ENCODE measurements at regions not wholly inside any gene's neighbourhood (a gene's known extent, or its start where the extent isn't known, plus 50 kb on each side); places are given as distances from the start of the nearest gene placed in this dataset.

DNA sequence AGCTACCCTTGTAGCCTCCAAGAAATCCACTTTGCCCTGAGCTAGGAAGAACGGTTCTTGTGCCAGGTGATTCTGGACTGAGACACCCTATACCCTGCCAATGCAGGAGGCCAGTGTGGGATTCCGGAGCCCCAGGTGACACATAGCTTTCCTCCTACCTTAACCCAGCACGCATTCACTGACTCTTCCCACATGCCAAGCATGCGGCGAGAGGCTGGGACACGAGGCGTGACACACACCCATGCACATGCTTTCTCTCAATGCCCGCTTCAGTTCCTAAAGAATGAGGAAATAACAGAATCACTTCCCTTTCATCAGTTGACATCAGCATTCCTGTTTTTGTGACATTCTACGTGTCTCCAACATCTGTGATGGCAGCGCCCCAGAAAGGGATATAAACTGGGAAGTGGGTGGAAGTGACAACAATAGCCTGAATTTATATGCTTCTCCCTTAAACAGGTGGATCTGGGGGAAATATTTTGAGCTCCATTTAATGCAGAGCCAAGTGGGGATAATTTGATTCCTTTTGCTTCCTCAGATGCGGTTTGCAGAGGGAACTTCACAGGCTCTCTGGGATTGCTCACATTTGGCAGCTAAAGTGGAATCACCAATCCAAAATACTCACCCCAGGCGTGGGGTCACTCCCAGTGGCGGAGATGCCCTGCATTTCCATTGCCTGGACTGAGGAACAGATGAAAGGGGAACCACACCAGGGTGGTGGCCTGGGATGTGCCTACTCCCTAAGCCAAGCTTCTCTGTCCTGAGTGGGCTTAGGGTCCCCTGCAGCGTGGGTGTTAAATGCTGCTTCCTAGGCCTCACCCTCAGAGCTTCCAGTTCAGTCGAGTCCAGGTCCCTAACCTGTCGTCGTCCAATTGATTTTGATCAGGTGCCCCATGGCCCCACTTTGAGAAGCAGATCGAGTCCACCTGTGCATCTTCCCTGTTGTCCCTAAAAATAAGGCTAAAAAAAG is 445.1 kb downstream of the SIPA1L2 start:
- Mint-ChIP-seq H3K9me3 (no peaks in the 10 kb centered on the region), H3K27me3 (peaks cover under 1% of the 10 kb centered on the region), H3K36me3 (no peaks in the 10 kb centered on the region), H3K4me3 (no peak overlapping the region), H3K4me1 (no peaks in the 10 kb centered on the region), H3K27ac (no peak overlapping the region)
- ATAC-seq (ENCODE audit: low read depth) (no peak), DNase-seq (no peak)
- POLR2A ChIA-PET, result no interaction called here

DNA sequence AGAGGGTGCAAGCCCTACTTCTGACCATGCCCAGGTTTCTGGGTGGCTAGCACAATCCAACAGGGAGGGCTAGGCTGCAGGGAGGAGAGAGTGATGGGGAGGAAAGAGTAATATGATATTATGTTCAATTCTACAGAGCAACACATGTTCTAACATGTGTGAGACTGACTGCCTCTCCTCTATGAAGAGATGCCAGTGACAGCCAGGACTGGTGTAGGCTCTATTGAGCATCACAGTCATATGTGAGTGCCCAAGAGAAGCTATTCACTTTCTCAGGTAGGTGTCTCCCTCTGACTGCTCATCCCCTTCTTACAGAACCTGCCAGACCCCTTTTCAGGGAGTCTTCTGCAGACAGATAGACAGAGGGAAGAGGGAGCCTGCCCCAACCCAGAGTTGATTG is 446.1 kb downstream of the SIPA1L2 start:
- no peaks in the 10 kb centered on the region for H3K9me3 Mint-ChIP-seq
- H3K4me3 Mint-ChIP-seq, result no peak overlapping the region
- DNase-seq, result no peak
- H3K27me3 Mint-ChIP-seq, result no peaks in the 10 kb centered on the region
- H3K4me1 Mint-ChIP-seq, result no peaks in the 10 kb centered on the region
- ATAC-seq (ENCODE audit: low read depth), result no peak
- POLR2A ChIA-PET, result no interaction called here
- H3K36me3 Mint-ChIP-seq, result no peaks in the 10 kb centered on the region
- H3K27ac Mint-ChIP-seq, result no peak overlapping the region

- H3K27me3 Mint-ChIP-seq, result no peaks in the 10 kb centered on the region
- no peak overlapping the region for H3K4me3 Mint-ChIP-seq
- H3K4me1 Mint-ChIP-seq, result no peaks in the 10 kb centered on the region
- POLR2A ChIA-PET, result no interaction called here
- no peak for ATAC-seq (ENCODE audit: low read depth)
- no peak overlapping the region for H3K27ac Mint-ChIP-seq
- no peaks in the 10 kb centered on the region for H3K36me3 Mint-ChIP-seq
- DNase-seq, result no peak
- H3K9me3 Mint-ChIP-seq, result no peaks in the 10 kb centered on the region
These were observed 446.6 kb downstream of the SIPA1L2 start for GRCh38 chr1:232183266-232183800.

DNA sequence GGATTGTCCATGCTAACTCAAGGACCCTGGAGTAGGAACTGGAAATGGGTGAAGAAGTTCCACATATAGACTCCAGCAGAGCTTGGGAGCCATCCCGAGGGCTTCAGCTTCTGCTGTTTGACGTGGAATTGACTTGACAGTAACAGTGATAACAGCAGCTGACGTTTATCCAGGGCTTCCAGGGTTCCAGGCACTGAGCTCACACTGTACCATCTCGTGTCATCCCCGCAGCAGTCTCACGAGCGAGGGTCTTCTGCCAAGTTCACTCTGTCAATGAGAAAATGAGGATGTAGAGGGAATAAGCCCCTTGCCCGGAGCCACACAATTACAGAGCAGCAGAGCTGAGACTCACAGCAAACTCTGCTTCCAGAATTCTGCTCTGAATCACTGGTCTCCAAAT is 447.7 kb downstream of the SIPA1L2 start:
- no peaks in the 10 kb centered on the region for H3K27me3 Mint-ChIP-seq
- H3K36me3 Mint-ChIP-seq, result no peaks in the 10 kb centered on the region
- H3K27ac Mint-ChIP-seq, result no peak overlapping the region
- ATAC-seq (ENCODE audit: low read depth) (no peak), DNase-seq (no peak)
- no peaks in the 10 kb centered on the region for H3K9me3 Mint-ChIP-seq
- no peak overlapping the region for H3K4me3 Mint-ChIP-seq
- H3K4me1 Mint-ChIP-seq, result no peaks in the 10 kb centered on the region
- POLR2A ChIA-PET, result no interaction called here

- no peaks in the 10 kb centered on the region for H3K9me3 Mint-ChIP-seq
- no peaks in the 10 kb centered on the region for H3K27me3 Mint-ChIP-seq
- no peak for ATAC-seq (ENCODE audit: low read depth)
- H3K4me3 Mint-ChIP-seq, result no peak overlapping the region
- no peaks in the 10 kb centered on the region for H3K36me3 Mint-ChIP-seq
- POLR2A ChIA-PET, result no interaction called here
- no peak overlapping the region for H3K27ac Mint-ChIP-seq
- no peak for DNase-seq
- H3K4me1 Mint-ChIP-seq, result no peaks in the 10 kb centered on the region
These were observed 449.2 kb downstream of the SIPA1L2 start for GRCh38 chr1:232180779-232181136.

DNA sequence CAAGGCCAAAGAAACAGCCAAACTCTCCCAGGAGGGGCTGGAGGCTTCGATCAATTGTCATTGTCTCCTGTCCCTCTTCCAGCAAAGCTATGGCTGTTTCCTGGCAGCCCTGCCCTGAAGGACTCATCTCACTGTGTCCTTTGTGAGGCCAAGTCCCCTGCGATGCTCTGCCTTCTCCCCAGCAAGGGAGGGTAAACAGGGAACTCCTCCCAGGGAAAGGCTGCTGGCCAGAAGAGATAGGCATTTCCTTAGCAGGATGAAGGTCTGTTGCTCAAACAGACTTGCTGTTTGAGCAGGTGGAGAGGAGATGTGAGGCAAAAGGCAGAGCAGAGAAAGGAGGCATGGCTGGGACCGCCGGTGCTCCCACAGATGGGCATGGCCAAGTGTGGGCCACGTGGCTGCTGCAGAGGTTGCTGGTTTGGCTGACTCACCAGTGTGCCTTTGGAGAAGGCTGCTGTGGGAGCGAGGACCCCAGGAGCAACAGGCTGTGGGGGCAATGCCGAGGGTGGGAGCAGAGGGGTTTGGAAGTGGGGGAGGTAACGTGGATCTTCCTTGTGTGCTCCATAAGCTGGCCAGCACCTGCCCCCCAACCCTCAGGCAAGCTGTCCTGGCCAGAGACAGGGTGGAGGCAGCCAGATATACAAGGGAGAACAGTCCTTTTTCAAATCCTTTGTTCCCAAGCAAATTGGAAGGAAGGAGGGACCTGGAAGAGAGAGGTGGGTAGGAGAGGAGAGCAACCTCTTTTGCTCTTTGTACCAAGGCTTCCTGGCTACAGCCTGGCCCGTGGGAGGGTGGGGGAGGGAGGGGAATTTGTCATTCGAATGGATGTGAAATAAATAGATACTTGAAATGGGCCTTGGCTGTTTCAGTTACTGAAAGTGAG is 449.8 kb downstream of the SIPA1L2 start:
- Mint-ChIP-seq H3K4me1 (no peaks in the 10 kb centered on the region), H3K9me3 (no peaks in the 10 kb centered on the region), H3K27me3 (no peaks in the 10 kb centered on the region), H3K36me3 (no peaks in the 10 kb centered on the region), H3K27ac (no peak overlapping the region), H3K4me3 (no peak overlapping the region)
- ATAC-seq (ENCODE audit: low read depth), result no peak
- no peak for DNase-seq
- POLR2A ChIA-PET, result no interaction called here

DNA sequence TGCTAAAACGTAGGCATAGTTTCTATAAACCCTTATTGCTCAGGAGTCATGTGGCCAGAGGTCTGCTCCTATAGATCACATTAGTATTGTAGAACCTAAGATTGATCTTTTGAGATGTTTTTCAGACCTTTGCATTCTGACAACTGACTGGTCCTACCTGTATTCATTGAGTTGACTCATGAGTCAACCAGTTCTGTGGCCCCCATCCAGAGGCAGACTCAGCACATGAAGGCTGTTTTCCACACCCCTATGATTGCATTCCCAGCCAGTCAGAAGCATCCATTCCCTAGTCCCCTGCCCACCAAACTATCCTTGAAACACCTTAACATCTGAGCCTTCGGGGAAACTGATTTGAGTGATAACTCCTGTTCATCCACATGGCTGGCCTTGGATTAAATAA is 451.7 kb downstream of the SIPA1L2 start:
- no peaks in the 10 kb centered on the region for H3K36me3 Mint-ChIP-seq
- DNase-seq (no peak), ATAC-seq (ENCODE audit: low read depth) (no peak)
- POLR2A ChIA-PET, result no interaction called here
- no peak overlapping the region for H3K27ac Mint-ChIP-seq
- H3K4me3 Mint-ChIP-seq, result no peak overlapping the region
- H3K9me3 Mint-ChIP-seq, result no peaks in the 10 kb centered on the region
- H3K4me1 Mint-ChIP-seq, result no peaks in the 10 kb centered on the region
- peaks cover 7% of the 10 kb centered on the region for H3K27me3 Mint-ChIP-seq

DNA sequence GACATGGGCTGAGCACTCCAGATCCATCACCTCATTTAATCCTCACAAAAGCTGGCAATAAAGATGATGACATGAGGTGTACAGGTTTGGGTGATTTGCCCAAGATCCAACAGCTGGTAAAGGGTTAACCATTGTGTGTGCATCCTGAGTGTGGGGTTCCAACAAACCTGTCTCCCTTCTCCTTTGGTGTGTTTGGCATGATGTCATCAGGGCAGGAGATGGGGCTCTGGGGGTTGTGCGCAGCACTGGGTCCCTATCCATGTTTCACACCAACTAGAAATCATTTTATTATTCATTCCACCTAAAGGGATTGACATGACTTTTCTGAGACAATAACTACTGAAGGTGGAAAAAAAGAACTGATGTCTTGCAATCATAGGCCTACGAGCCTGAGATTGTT is 452.5 kb downstream of the SIPA1L2 start:
- Mint-ChIP-seq H3K9me3 (no peaks in the 10 kb centered on the region), H3K27ac (no peak overlapping the region), H3K4me1 (peaks cover under 1% of the 10 kb centered on the region), H3K27me3 (peaks cover 7% of the 10 kb centered on the region), H3K36me3 (no peaks in the 10 kb centered on the region), H3K4me3 (no peak overlapping the region)
- POLR2A ChIA-PET, result no interaction called here
- no peak for DNase-seq
- ATAC-seq (ENCODE audit: low read depth), result no peak

DNA sequence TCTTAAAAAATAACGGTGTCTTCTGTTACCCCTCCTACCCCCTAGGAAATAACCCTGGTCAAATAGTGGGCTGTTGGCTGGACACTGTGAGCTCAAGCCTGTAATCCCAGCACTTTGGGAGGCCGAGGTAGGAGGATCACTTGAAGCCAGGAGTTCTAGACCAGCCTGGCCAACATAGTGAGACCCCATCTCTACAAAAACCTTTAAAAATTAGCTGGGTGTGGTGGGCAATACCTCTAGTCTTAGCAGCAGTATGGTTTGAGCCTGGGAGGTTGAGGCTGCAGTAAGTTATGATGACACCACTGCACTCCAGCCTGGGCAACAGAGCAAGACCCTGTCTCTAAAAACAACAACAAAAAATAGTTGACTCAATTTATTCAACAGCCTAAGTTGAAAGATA is 453.7 kb downstream of the SIPA1L2 start:
- ATAC-seq (ENCODE audit: low read depth), result no peak
- Mint-ChIP-seq H3K9me3 (no peaks in the 10 kb centered on the region), H3K36me3 (no peaks in the 10 kb centered on the region), H3K4me3 (no peak overlapping the region), H3K27me3 (peaks cover 7% of the 10 kb centered on the region), H3K4me1 (peaks cover 2% of the 10 kb centered on the region), H3K27ac (no peak overlapping the region)
- POLR2A ChIA-PET, result no interaction called here
- DNase-seq, result no peak

- DNase-seq (no peak), ATAC-seq (ENCODE audit: low read depth) (no peak)
- H3K27ac Mint-ChIP-seq, result no peak overlapping the region
- POLR2A ChIA-PET, result no interaction called here
- no peak overlapping the region for H3K4me3 Mint-ChIP-seq
- H3K4me1 Mint-ChIP-seq, result peaks cover 2% of the 10 kb centered on the region
- no peaks in the 10 kb centered on the region for H3K9me3 Mint-ChIP-seq
- no peaks in the 10 kb centered on the region for H3K36me3 Mint-ChIP-seq
- H3K27me3 Mint-ChIP-seq, result peaks cover 9% of the 10 kb centered on the region
These were observed 455.6 kb downstream of the SIPA1L2 start for GRCh38 chr1:232174306-232174705.

GRCh38 chr1:232172563-232172962 is 457.4 kb downstream of the SIPA1L2 start:
- no peak overlapping the region for H3K27ac Mint-ChIP-seq
- H3K4me3 Mint-ChIP-seq, result no peak overlapping the region
- POLR2A ChIA-PET, result no interaction called here
- no peaks in the 10 kb centered on the region for H3K36me3 Mint-ChIP-seq
- peaks cover 2% of the 10 kb centered on the region for H3K4me1 Mint-ChIP-seq
- H3K9me3 Mint-ChIP-seq, result no peaks in the 10 kb centered on the region
- DNase-seq (no peak), ATAC-seq (ENCODE audit: low read depth) (no peak)
- peaks cover 9% of the 10 kb centered on the region for H3K27me3 Mint-ChIP-seq

GRCh38 chr1:232170909-232171308 is 459.0 kb downstream of the SIPA1L2 start:
- no peak for ATAC-seq (ENCODE audit: low read depth)
- no peak for DNase-seq
- Mint-ChIP-seq H3K4me3 (no peak overlapping the region), H3K9me3 (peaks cover 4% of the 10 kb centered on the region), H3K4me1 (peaks cover 2% of the 10 kb centered on the region), H3K27ac (no peak overlapping the region), H3K27me3 (peaks cover 9% of the 10 kb centered on the region), H3K36me3 (no peaks in the 10 kb centered on the region)
- POLR2A ChIA-PET, result no interaction called here

DNA sequence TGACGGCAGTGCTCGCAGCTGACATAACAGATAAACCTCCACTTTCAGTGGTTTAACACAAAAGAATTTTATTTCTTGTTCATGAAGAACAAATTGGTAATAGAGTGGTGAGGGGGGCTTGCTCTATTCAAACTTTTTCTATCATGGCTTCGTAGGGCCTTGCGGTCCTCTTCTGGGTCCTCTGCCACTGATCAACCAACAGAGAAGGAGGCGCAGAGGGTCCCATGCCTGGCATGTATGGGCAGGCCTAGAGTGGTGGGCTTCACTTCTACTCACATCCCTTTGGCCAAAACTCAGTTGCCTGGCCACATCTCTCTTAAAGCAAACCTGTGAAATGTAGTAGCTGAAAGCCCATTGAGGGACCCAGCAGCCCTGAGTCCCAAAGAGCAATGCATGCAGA is 460.5 kb downstream of the SIPA1L2 start:
- H3K4me3 Mint-ChIP-seq, result no peak overlapping the region
- peaks cover 6% of the 10 kb centered on the region for H3K27me3 Mint-ChIP-seq
- H3K4me1 Mint-ChIP-seq, result peaks cover 2% of the 10 kb centered on the region
- POLR2A ChIA-PET, result no interaction called here
- no peak overlapping the region for H3K27ac Mint-ChIP-seq
- H3K36me3 Mint-ChIP-seq, result no peaks in the 10 kb centered on the region
- no peak for ATAC-seq (ENCODE audit: low read depth)
- H3K9me3 Mint-ChIP-seq, result peaks cover 4% of the 10 kb centered on the region
- no peak for DNase-seq

DNA sequence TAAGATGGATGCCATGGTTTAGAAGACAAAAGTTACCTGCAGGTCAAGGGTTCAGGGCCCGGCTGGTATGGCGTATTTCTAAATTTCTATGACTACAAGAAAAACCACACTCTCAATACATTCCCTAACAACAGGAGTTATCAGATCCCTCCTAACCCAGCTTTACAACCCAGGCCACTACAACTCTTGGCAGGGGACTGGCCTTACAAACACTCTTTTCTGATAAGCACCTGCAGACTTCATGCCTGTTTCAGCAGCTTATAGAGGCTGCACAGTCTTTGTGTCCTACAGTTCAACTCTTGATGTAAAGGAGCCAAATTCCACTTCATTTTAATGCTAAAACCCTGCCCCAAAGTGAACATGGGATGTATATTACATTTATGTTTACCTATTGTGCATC is 461.4 kb downstream of the SIPA1L2 start:
- POLR2A ChIA-PET, result no interaction called here
- ATAC-seq (ENCODE audit: low read depth), result no peak
- Mint-ChIP-seq H3K36me3 (no peaks in the 10 kb centered on the region), H3K4me1 (peaks cover 2% of the 10 kb centered on the region), H3K27me3 (peaks cover 2% of the 10 kb centered on the region), H3K9me3 (peaks cover 4% of the 10 kb centered on the region), H3K27ac (no peak overlapping the region), H3K4me3 (no peak overlapping the region)
- DNase-seq, result no peak

All from activated naive CD8-positive, alpha-beta T cell treated with anti-CD3 and anti-CD28 coated beads, Interleukin-2, amount 10 ng/mL, durations not matched to agents 7 days and 5 days (primary cell).